Right forelimb (tissue), 1 donor: ENCODE measurements at regions not wholly inside any gene's neighbourhood (a gene's known extent, or its start where the extent isn't known, plus 50 kb on each side); places are given as distances from the start of the nearest gene placed in this dataset.

ENCODE experiments used
- DNase-seq: peaks from one replicate; pipeline ENCODE4 v3.0.0-alpha.2; 2018

DNA sequence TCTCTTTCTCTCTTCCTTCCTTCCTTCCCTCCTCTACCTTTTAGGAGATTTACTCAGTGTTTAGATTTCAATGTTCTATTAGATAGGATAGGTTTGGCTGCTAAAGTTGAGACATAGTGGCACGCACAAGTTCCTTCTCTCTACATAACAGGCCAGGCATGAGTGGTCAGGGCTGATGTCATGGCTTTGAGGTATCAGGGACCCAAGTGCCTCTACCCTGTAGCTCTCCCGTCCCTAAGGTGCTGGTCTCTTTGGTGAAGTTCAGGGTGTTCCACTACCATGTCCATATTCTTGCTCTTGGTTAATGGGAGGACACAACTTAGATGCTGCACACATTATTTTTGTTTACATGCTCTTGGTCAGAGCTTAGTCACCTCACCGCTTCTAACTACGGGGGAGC is 245.3 kb downstream of the QKI start:
- DNase-seq = no peak

DNA sequence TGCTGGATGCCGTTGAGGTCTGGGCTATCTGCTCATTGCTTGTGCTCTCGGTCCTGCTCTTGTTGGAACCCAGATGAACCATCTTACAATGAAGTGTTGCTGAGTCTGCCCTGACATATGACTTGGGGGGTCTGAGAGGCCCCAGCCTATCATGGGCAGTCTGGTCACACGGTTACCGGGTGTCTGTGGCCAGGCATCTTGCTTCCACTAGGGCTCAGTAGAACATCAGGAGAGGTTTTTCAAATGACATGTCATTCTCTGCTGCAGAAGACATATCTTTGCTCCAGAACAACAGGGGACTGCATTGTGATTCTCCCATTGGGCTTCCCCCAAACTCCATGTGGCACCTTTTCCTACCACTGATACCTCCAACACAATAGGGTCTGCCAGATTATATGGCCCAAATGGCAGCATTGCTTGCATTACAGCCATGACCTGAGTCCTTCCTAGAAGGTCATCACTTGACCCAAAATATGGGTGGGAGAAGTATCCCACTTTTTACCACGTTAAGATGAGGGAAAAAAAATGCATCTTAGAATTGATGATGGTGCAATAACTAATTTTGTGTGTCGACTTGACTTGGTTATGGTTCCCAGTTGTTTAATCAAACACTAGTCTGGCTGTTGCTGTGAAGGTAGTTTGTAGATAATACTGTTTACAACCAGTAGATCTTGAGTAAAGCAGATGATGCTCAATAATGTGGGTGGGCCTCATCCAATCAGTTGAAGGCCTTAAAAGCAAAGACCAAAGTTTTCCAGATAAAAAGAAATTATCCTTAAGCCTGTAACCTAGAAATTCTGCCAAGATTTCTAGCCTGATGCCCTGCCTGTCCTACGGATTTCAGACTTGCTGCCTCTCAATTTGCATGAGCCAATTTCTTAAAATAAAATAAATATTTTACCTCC is 241.0 kb downstream of the QKI start:
- DNase-seq = no peak

DNA sequence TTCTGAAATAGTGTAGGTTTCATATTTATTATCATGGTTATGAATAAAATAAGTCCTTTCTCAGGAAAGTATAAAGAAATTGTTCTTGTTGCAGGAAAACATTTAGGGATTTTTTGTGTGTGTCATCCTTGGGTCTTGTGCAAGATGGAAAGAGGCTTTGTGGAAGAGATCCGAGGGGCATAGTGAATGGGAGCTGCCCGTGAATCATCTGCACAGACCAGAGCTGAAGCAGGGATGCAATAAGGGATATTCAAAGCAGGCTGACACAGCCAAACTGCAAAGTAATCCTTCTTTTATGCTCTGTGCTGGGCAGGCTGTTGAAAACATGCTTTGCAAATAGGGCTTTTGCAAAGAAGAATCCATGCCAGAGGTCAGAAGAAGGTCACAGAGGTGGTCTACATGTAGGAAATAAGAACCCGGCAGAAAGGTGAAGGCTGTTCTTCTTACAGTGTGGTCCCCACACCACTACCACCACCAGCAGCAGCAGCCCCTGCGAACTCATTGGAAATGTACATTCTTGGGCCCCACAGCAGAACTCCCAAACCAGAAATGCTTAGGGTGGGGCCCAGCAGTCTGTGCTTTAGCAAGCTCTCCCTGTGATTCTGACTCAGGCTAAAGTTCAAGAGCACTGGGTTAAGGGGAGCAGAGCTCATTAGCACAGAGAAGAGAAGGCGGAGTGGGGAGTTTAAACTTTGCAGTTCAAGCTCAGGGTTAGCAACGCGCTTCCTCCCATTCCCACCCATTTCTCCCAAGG is 237.6 kb downstream of the QKI start:
- DNase-seq = no peak

DNA sequence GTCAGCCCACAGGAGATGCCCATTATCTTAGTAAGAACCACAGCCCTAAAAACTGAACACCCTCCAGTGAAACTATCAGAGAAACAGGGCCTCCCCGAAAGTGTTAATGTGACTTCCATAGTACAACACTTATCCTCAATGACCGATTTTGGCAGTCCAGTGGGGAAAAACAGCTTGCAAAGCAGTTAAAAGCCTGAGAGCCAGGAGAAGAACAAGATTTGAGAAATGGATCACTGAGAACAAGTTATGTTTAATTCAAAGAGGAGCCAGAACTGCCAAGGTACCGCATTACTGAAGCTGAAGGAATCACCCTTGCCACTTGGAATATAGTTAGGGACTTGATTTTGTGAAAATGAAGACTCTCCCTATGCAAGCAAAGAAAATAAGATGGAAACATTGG is 236.9 kb downstream of the QKI start:
- DNase-seq = no peak

DNA sequence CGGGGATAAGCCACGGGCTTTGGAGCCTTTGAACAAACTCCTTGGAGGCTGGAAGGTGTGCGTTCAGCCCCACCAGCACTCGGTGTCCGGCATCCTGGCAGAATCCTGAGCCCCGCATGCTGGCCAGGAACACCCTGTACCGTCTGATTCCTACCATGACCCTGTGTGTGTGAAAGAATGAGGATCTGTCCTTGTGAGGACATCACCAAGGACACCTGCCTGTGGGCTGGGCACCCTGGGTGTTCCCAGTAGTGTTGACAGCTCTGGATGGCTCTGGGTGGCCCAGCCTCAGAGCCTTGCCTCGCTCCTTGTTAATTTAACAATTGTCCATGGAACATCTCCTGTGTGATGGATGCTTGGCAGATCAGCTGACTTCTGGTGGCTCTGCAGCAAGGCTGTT is 234.3 kb downstream of the QKI start:
- DNase-seq = no peak

DNA sequence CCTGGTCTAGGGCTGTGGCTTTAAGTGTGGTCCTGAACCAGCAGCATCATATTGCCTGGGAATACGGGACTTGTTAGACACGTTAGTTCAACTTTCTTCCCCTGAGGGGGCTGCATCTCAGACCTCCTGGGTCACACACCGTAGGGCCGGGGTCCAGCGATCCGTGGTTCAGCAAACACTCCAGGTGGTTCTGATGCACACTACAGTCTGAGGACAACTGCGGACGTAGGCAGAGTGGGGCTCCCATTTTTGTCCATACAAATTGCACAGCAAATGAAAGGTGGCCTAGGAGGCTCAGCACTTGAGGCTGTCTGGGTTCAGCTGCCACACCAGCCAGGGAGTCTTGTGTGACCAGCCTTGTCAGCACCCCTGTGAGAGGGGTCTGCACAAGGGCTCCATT is 233.1 kb downstream of the QKI start:
- DNase-seq = no peak

DNA sequence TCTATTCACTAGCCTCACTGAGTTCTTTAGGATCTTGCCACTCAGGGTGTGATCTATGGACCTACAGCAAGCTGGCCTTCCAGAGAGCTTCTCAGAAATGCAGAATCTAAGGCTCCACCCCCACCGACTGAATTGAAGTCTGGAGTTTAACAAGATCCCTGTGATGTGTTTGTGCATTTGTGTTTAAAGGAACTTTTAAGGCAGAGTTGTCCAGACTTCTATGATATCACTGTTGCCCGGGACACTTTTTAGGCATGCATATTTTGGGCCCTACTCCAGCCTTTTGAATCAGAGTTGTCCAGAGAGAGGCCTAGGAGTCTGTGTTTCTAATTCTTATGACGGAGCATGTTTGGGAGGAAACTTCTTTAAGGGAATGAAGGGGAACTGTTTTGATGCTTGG is 232.3 kb downstream of the QKI start:
- no peak for DNase-seq

DNA sequence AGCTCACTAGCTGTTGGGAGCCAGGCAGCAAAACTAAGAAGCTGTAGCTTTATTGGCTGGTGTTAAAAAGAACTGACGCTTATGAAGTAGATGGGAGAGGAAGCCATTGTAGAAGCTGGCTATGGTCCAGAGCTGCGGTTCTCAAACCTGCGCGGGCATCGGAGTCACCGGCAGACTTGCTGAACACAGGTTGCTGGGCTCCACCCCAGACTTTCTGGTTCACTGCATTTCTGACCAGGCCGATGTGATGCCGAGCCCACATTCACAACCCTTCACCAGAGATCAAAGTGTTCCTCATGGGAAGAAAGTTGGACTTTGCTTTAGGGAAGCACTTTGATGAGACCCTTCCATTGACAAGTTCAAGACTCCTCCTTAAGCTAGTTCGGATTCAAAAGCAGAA is 231.6 kb downstream of the QKI start:
- no peak for DNase-seq

DNA sequence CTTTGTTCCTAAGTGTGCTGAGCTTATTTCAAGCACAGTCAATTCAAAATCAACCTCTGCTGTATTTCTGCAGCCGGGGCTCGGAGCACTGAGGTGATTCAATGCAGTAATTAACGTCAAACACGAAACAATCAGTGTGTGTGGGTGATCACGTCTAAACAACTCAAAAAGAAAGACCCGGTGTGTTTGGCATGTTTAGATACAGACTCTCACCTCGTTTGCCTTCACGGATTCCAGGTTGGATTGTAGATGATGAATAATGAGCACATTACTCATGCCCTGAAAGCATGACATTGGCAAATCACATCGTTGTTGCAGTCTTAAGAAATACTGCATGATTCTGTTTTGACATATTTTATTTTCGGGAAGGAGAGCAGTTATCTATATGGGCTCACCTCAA is 231.0 kb downstream of the QKI start:
- DNase-seq = no peak

DNA sequence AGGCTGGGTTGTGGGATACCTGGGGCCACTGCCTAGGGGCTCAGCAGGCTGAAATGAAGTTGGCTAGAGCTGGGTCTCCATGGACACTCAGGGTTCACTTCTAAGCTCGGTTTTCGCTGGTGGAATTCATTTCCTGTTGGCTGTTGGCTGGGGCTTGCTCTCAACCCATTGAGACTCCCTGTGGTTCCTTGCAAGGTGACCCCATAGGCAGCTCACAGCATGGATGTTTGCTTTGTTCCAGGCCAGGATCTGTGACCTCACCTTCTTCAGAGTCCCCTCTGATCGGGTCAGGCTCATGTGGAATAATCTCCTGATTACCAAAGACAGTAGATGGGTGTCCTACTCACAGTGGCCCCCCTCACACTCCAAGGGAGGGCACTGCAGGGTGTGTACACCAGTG is 229.3 kb downstream of the QKI start:
- no peak for DNase-seq

DNA sequence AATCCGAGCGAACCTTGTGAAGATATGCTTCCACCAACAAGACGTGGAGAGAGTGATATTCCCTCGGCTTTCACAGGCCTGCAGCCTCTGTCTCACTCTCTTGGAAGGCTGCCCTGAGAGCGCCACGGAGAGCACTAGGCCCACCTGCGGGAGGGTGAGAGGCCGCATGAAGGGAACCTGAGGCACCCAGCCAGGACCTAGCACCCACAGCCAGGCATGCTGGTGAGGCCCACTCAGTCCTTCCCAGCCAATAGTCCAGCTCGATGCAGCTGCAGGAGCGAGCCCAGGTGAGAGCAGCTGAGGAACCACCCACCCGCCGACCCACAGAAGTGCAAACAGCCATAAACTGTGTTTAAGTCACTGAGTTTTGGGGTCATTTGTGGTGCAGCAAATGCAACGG is 227.2 kb downstream of the QKI start:
- DNase-seq = no peak

DNA sequence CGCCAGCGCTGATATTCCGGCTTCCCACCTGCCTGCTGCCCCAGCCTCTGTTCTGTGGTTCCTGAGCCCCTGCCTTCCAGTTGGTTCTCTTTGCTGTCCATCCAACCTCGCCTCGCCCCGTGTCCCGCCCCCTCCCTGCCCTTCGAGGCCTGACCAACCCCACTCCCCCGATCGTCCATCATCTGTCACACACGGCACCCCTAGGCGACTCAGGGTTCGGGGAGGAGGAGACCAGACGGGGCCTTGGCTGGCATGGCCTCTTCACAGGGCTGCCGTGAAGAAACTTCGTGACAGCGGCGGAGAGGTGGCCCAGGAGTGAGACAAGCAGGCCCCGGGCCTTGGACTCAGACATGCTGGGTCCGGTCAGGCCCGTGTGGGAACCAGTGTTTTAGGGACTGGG is 226.1 kb downstream of the QKI start:
- no peak for DNase-seq

DNA sequence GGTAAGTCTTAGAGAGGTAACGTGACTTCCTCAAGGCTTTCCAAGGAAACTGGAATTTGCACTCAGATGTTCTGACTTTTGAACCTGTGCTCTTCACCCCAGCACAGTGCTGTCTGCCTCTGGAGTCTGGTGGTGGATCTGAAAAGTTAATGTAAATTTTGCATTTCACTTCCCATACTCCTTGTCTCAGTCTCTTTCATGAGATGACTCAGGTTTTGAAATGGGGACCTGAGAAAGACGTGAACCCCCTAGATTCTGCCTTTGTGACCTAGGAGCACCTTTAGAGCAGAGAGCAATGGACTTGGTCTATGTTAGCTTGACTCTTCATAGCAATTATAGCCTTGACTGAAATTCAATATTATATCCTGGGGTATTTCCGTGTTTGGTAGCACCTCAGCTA is 223.0 kb downstream of the QKI start:
- no peak for DNase-seq

DNA sequence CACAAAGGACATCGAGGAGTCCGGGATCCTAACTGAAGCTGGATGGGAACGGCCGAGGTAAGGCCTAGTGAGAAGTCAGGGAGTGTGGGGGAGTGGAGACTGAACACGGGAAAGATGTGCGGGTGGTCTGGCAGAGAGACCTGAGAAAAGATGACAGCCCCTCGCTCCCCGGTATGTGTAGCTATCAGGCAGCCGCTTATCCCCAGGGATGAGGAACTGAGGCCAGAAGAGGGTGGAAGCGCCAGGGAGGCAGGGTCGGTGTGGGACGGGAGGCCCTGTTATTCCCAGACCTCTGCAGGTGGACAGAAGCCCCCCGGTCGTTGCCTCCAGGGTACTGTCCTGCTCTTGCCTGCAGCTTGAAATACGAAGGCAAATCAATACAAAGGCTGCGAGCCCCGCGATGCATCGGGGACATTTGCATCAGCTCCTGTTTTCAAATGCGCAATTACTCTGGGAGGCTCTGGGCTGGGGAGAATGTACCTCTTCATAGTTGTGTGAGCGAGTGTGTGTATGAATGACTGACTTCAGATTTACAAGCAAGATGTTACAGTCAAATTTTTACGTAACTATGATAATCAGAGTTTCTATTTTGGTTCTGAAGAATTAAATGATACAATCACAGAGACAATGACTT is 221.3 kb downstream of the QKI start:
- DNase-seq = no peak

DNA sequence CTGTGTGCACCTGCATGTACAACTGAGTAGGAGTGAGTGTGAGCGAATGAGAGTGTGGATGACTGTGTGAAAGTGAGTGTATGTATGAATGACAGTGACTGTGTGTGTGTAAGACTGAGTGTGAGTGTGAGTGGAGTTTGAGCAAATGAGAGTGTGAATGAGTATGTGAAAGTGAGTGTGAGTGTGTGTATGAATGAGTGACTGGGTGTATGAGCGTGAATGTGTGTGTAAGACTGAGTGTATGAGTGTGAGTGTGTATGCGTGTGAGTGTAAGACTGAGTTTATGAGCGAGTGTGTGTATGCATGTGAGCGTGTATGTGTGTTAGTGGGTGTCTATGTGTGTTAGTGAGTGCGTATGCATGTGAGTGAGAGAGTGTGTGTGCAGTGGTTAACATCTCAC is 220.8 kb downstream of the QKI start:
- DNase-seq = no peak

DNA sequence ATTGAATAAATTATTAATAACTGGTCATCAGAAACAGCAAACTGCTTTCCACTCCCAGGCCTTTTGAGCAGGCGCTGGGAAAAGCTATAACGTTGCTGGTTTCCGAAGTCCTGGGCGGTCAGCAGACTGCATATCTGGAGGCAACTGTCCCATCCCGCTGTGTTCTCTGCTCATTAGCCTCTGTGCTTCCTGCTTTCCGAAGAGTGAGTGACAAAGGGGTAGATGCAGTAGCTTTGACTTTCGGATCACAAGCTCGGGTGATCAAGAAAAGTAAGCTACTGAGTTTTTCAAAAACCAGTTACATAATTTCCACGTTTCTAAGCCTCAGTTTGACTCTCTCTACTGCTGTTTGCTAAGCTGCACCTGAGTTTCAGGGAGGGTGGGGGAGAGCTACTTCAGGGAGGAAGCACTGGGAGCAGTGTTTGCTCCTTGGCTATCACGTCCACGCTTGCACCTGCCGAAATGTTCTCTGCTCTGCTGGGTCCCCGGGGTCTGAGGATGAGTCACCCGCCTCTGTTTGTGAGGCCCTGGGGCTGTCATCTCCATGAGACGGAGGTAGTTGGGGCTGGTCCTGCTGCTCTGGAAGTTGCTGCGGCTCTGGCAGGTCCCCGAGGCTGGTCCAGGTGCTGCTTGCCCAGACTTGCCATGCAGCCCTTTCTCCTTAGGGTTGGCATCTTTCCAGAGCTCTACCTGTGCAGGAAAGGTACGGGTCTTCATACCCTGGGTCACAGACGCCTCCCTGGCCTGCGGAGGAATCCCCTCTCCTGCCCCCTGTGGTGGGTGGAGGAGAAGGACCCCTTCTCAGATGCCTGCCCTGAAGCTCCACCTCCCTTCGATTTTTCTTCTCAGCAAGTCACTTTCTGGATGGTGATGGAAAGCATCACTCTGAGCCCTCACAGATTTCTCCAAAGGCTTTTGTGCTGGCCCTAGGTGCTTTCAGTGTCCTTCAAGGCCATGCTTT is 220.0 kb downstream of the QKI start:
- DNase-seq = no peak

DNA sequence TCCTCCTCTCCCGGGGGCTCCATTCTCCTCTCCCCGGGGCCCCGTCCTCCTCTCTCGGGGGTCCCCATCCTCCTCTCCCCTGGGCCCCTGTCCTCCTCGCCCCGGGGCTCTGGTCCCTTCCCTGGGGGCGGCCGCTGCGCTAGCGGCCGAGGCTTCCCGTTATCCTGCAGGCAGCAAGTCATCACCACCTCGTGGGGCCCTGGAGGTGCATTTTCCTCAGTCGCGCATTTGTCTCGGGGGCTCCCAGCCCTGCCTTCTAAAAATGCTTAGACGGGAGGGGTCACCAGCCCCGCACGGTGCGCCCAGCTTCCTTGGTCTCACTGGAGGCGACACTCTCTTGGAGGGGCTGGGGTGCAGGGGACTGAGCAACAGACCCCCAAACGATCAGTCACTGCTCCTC is 216.5 kb downstream of the QKI start:
- DNase-seq = no peak

DNA sequence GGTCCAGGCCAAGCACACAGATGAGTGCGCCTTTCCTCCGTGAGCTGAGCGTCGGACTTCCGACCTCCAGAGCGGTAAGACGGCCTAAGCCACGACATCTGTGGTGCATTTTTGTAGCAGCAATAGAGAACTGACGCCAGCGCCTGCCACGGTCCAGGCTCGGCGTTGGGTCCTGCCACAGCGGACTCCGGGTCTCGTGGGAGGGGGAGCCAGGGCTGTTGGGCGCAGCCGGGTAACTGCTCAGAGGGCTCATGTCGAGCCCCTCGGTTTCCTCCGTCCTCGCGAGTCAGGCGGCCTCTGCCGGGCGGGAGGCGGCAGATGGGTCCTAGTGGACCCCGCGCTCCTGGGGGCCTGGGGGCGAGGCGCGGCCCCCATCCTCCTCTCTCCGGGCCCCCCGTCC is 216.1 kb downstream of the QKI start:
- DNase-seq = no peak

DNA sequence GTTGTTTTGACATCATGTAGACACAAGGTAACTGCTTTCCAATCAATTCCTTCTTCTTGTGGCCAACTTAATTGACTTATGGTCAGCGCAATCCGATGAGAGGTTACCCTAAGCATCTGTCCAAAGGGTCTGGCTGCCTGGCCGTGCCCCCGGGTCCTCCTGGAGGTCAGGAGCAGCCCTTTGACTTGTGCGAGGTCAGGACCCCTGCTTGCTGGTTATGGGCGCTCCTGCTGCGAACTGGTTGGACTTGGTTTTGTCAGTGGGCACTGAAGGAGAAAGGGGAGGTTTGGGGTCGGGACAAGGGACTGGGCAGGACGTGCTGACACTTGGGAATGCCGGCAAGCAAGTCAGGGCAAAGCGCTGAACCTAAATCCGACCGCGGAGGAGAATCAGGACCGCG is 215.6 kb downstream of the QKI start:
- no peak for DNase-seq
